ENCODE measurements at regions not wholly inside any gene's neighbourhood (a gene's known extent, or its start where the extent isn't known, plus 50 kb on each side); places are given as distances from the start of the nearest gene placed in this dataset.

- no peak overlapping the region for H3K27ac ChIP-seq
- TF ChIP-seq ZFX (IDR thresholded peaks at IDR 0.05) (no peak), CTCF (conservative IDR thresholded peaks at IDR 0.05) (no peak)
These were observed 567.6 kb downstream of the KCNJ3 start for GRCh38 chr2:155266109-155266508.

- no peak overlapping the region for H3K27ac ChIP-seq
- TF ChIP-seq CTCF (conservative IDR thresholded peaks at IDR 0.05) (peak; percentile 35), ZFX (IDR thresholded peaks at IDR 0.05) (no peak)
These were observed 558.3 kb downstream of the KCNJ3 start for GRCh38 chr2:155256803-155257202.

- TF ChIP-seq ZFX (IDR thresholded peaks at IDR 0.05): no peak
- peak; percentile 33 for TF ChIP-seq CTCF (conservative IDR thresholded peaks at IDR 0.05)
- no peak overlapping the region for H3K27ac ChIP-seq
These were observed 552.3 kb downstream of the KCNJ3 start for GRCh38 chr2:155250800-155251199.

GRCh38 chr2:155240176-155240575 is 541.7 kb downstream of the KCNJ3 start:
- TF ChIP-seq ZFX (IDR thresholded peaks at IDR 0.05) (no peak), CTCF (conservative IDR thresholded peaks at IDR 0.05) (no peak)
- no peak overlapping the region for H3K27ac ChIP-seq

- H3K27ac ChIP-seq: no peak overlapping the region
- TF ChIP-seq ZFX (IDR thresholded peaks at IDR 0.05) (no peak), CTCF (conservative IDR thresholded peaks at IDR 0.05) (no peak)
These were observed 537.2 kb downstream of the KCNJ3 start for GRCh38 chr2:155235710-155236109.

- TF ChIP-seq CTCF (conservative IDR thresholded peaks at IDR 0.05): peak; percentile 55
- no peak for TF ChIP-seq ZFX (IDR thresholded peaks at IDR 0.05)
- no peak overlapping the region for H3K27ac ChIP-seq
These were observed 525.4 kb downstream of the KCNJ3 start for GRCh38 chr2:155223781-155224406.

- no peak overlapping the region for H3K27ac ChIP-seq
- TF ChIP-seq ZFX (IDR thresholded peaks at IDR 0.05) (no peak), CTCF (conservative IDR thresholded peaks at IDR 0.05) (no peak)
These were observed 520.5 kb downstream of the KCNJ3 start for GRCh38 chr2:155218945-155219344.

Measured in C4-2B (cell line).